AG04450 (cell line): ENCODE measurements at regions not wholly inside any gene's neighbourhood (a gene's known extent, or its start where the extent isn't known, plus 50 kb on each side); places are given as distances from the start of the nearest gene placed in this dataset.
"Not testable (repeated sequence)": the region's sequence is repeated elsewhere in the genome, so short reads cannot be mapped to it uniquely, and the experiment has no call there.

Experiments
- CTCF ChIA-PET: fragments of 300-600, 350-600 bp; formaldehyde crosslinking; extraction: SDS; loops from one replicate; lab custom pipeline; 2022; ENCODE audit warnings: antibody characterized with exemption, inconsistent platforms; lab: Charles Lee
- POLR2A ChIA-PET: fragments of 350-600 bp; formaldehyde crosslinking; extraction: SDS; loops from one replicate; lab custom pipeline; 2021; ENCODE audit warnings: antibody characterized with exemption, inconsistent platforms; lab: Yijun Ruan, JAX
- DNase-seq: peaks from one replicate; pipeline ENCODE4 v3.0.0-alpha.2; 2011; ENCODE audit warnings: low read depth, low spot score
- H3K27ac ChIP-seq: one replicate; pipeline ENCODE4 v1.5.1; 2012; ENCODE audit warnings: low read depth, low read length, control low read depth
- H3K27me3 ChIP-seq: one replicate; pipeline ENCODE4 v1.6.0; 2012; ENCODE audit warnings: low read length; ENCODE audit not compliant: control insufficient read depth, insufficient read depth
- H3K4me3 ChIP-seq: 2 replicates; pipeline ENCODE4 v1.5.1; 2011; ENCODE audit warnings: mild to moderate bottlenecking, low read depth, low read length, control low read depth
- H3K9me3 ChIP-seq: 2 replicates; pipeline ENCODE4 v1.5.1; 2012; ENCODE audit warnings: low read length; ENCODE audit not compliant: control insufficient read depth, insufficient read depth
- TF ChIP-seq, protein P1 (sequence below): IDR thresholded peaks from 2 replicates; pipeline ENCODE4 v1.5.1; 2011; ENCODE audit warnings: low read depth, low read length, control low read depth, inconsistent platforms

DNA sequence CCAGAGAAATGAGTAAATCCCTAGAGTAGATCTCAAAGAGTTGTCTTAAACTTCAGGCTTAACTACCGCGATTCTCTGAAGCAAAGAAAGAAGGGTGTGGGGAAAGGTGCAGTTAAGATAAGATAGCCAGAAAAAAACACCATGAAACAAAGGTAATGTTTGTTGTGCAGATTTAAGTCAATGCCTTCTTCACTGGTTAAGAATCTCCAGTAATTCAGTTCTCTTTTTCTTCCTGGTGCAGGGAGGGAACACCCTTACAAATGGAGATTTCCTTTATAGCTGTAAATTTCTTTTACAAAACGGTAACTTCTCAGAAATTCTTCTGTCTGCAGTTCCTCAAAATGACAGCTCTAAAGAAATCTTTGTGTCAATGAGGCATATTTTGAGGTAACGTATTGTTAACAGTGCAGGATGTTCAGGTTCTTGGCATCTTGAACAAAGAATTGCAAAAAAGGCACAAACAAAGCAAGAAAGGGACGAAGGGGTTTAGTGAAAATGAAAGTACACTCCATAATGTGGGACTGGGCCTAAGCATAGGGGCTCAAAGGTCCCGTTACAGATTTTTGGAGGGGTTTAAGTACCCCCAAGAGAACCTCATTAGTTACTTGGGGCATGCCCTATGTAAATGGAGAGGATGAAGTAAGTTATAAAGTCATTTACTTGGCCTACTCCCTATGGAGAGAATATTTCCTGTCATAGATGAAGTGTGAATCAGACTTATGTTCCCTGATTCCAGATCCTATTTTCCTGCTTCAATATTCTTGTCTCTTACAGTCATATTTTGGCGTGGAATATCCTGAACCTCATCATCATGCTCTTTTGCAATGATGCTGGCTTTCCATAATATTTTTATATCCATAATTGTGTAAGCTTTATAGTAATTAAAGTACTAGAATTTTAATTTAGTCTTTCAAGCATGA, 492.0 kb downstream of the PCDH11X start:
- CTCF ChIA-PET, result no interaction called here
- Histone ChIP-seq H3K4me3 (no peak overlapping the region), H3K27ac (no peak overlapping the region), H3K27me3 (no peaks in the 10 kb centered on the region), H3K9me3 (no peaks in the 10 kb centered on the region)
- no peak for DNase-seq
- POLR2A ChIA-PET, result no interaction called here
- TF ChIP-seq, protein P1, sequence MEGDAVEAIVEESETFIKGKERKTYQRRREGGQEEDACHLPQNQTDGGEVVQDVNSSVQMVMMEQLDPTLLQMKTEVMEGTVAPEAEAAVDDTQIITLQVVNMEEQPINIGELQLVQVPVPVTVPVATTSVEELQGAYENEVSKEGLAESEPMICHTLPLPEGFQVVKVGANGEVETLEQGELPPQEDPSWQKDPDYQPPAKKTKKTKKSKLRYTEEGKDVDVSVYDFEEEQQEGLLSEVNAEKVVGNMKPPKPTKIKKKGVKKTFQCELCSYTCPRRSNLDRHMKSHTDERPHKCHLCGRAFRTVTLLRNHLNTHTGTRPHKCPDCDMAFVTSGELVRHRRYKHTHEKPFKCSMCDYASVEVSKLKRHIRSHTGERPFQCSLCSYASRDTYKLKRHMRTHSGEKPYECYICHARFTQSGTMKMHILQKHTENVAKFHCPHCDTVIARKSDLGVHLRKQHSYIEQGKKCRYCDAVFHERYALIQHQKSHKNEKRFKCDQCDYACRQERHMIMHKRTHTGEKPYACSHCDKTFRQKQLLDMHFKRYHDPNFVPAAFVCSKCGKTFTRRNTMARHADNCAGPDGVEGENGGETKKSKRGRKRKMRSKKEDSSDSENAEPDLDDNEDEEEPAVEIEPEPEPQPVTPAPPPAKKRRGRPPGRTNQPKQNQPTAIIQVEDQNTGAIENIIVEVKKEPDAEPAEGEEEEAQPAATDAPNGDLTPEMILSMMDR, result no peak

DNA sequence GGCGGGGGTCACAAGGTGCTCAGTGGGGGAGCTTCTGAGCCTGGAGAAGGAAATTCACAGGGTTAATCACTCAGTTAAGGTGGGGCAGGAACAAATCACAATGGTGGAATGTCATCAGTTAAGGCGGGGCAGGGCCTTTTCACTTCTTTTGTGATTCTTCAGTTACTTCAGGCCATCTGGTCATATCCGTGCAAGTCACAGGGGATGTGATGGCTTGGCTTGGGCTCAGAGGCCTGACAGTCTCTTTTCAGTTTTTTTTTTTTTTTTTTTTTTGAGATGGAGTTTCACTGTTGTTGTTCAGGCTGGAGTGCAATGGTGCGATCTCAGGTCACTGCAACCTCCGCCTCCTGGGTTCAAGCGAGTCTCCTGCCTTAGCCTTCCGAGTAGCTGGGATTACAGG, 499.4 kb downstream of the PCDH11X start:
- POLR2A ChIA-PET, DNase-seq, CTCF ChIA-PET: not testable (repeated sequence)

DNA sequence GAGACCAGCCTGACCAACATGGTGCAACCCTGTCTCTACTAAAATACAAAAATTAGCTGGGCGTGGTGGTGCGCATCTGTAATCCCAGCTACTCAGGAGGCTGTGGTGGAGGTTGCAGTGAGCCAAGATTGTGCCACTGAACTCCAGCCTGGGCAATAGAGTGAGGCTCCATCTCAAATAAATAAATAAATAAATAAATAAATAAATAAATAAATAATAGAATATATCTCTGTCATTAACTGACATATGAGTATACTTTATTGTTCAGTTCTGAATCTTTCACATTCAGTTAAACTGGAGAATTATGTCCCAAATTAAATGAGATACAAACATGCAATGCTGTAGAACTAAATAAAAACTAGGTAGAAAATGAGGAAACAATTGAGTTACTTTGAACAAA, 501.2 kb downstream of the PCDH11X start:
- DNase-seq, H3K9me3 ChIP-seq, H3K4me3 ChIP-seq, H3K27me3 ChIP-seq, H3K27ac ChIP-seq, CTCF ChIA-PET, POLR2A ChIA-PET: not testable (repeated sequence)

More for the DNA sequence above, 499.4 kb downstream of the PCDH11X start:
- H3K27me3 ChIP-seq, H3K4me3 ChIP-seq, H3K9me3 ChIP-seq, H3K27ac ChIP-seq: not testable (repeated sequence)

GRCh38 chrX:92283308-92283707, 504.1 kb downstream of the PCDH11X start:
- H3K4me3 ChIP-seq, result no peak overlapping the region
- H3K27ac ChIP-seq, result no peak overlapping the region
- TF ChIP-seq, protein P1, result no peak
- CTCF ChIA-PET, result no interaction called here
- H3K9me3 ChIP-seq, result no peaks in the 10 kb centered on the region
- no peak for DNase-seq
- H3K27me3 ChIP-seq, result no peaks in the 10 kb centered on the region
- POLR2A ChIA-PET, result no interaction called here

DNA sequence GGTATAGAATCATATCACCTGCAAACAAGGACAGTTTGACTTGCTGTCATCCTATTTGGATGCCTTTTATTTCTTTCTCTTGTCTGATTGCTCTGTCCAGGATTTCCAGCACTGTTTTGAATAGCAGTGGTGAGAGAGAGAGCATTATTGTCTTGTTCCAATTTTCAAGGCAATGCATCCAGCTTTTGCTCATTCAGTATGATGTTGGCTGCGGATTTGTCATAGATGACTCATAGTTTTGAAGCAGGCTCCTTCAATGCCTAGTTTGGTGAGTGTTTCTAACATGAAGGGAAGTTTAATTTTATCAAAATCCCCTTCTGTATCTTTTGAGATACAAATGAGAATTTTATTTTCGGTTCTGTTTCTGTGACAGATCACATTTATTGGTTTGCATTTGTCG, 518.9 kb downstream of the PCDH11X start:
- H3K27me3 ChIP-seq, H3K27ac ChIP-seq, DNase-seq, CTCF ChIA-PET, H3K9me3 ChIP-seq, POLR2A ChIA-PET, H3K4me3 ChIP-seq: not testable (repeated sequence)

DNA sequence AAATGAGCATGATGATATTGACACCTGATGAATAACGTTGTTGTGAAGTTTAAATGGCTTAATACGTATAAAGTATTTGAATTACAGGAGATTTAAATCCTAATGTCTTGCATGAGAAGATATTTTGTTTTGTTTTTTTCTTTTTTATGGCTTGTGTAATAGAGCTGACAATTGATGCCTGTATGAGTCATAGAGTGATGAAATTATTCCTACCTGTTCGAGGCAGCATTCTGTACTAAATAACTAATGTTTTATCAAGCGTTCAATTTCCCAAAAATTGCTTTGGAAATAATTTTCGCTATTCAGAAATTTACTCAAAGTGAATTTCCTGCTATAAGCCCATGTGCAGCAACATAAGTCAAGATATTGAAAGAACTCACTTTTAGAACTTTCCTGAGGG, 554.0 kb downstream of the PCDH11X start:
- DNase-seq, POLR2A ChIA-PET, H3K27ac ChIP-seq, H3K9me3 ChIP-seq, CTCF ChIA-PET, H3K27me3 ChIP-seq, H3K4me3 ChIP-seq: not testable (repeated sequence)

DNA sequence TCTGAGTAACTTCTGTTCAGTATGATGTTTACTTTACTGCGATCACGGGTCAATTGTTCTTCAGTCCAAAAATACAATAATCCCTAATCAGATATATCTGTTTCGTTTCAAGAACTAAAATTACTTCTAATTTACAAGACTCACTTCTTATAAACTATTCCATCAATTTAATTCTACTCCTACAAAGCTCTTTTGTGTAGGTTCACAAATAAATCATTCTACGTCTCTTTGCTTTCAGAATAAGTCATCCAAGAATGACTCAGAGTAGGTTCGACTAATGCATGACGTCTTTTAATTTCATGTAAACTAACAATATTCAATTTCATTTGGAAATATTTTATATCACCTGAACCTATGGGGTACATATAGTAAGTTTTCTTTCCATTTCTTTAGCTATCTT, 571.9 kb downstream of the PCDH11X start:
- DNase-seq, H3K27me3 ChIP-seq, H3K4me3 ChIP-seq, POLR2A ChIA-PET, CTCF ChIA-PET, H3K27ac ChIP-seq, H3K9me3 ChIP-seq: not testable (repeated sequence)
